ENCODE measurements at regions not wholly inside any gene's neighbourhood (a gene's known extent, or its start where the extent isn't known, plus 50 kb on each side); places are given as distances from the start of the nearest gene placed in this dataset.

- Histone ChIP-seq H3K4me3 (replicated peaks in 1 of 3) (no peak overlapping the region), H3K4me1 (no peaks in the 10 kb centered on the region), H3K36me3 (no peaks in the 10 kb centered on the region), H3K27me3 (no peaks in the 10 kb centered on the region), H3K27ac (no peak overlapping the region), H3K9me3 (no peaks in the 10 kb centered on the region)
- TF ChIP-seq POLR2A (IDR thresholded peaks at IDR 0.05), result no peak
- no peak for TF ChIP-seq CTCF (IDR thresholded peaks at IDR 0.05)
- no peak for DNase-seq
- intact Hi-C loops (cut with DNase I), result no loop called here
These were observed 302.6 kb downstream of the MYCN start for GRCh38 chr2:16242906-16243305.

- no peak for TF ChIP-seq POLR2A (IDR thresholded peaks at IDR 0.05)
- no peak for TF ChIP-seq CTCF (IDR thresholded peaks at IDR 0.05)
- 82 to 90% methylated on average over 6 of the region's 6 CpGs for WGBS, 2 donors
These were observed 301.1 kb downstream of the MYCN start for GRCh38 chr2:16241166-16242160.

GRCh38 chr2:16240402-16240801 lies 300.1 kb downstream of the MYCN start:
- Histone ChIP-seq H3K4me1 (no peaks in the 10 kb centered on the region), H3K4me3 (replicated peaks in 1 of 3) (no peak overlapping the region), H3K9me3 (no peaks in the 10 kb centered on the region), H3K27ac (no peak overlapping the region), H3K27me3 (no peaks in the 10 kb centered on the region), H3K36me3 (no peaks in the 10 kb centered on the region)
- WGBS, 2 donors, result 81 to 90% methylated on average over 3 of the region's 3 CpGs
- DNase-seq, result no peak
- TF ChIP-seq CTCF (IDR thresholded peaks at IDR 0.05) (no peak), POLR2A (IDR thresholded peaks at IDR 0.05) (no peak)
- intact Hi-C loops (cut with DNase I), result no loop called here

More at GRCh38 chr2:16241166-16242160, 301.1 kb downstream of the MYCN start:
- intact Hi-C loops (cut with DNase I), result no loop called here
- DNase-seq, result no peak
- no peak overlapping the region for H3K4me3 ChIP-seq (replicated peaks in 1 of 3)
- no peak overlapping the region for H3K27ac ChIP-seq
- no peaks in the 10 kb centered on the region for H3K9me3 ChIP-seq
- H3K36me3 ChIP-seq, result no peaks in the 10 kb centered on the region
- no peaks in the 10 kb centered on the region for H3K27me3 ChIP-seq
- H3K4me1 ChIP-seq, result no peaks in the 10 kb centered on the region

GRCh38 chr2:16239296-16239850 lies 299.0 kb downstream of the MYCN start:
- Histone ChIP-seq H3K4me3 (replicated peaks in 1 of 3) (no peak overlapping the region), H3K36me3 (no peaks in the 10 kb centered on the region), H3K9me3 (no peaks in the 10 kb centered on the region), H3K27ac (no peak overlapping the region), H3K27me3 (no peaks in the 10 kb centered on the region), H3K4me1 (no peaks in the 10 kb centered on the region)
- no peak for DNase-seq
- intact Hi-C loops (cut with DNase I), result no loop called here
- 80 to 86% methylated on average over 6 of the region's 6 CpGs for WGBS, 2 donors
- no peak for TF ChIP-seq CTCF (IDR thresholded peaks at IDR 0.05)
- no peak for TF ChIP-seq POLR2A (IDR thresholded peaks at IDR 0.05)

GRCh38 chr2:16238786-16239185 lies 298.4 kb downstream of the MYCN start:
- H3K4me1 ChIP-seq, result no peaks in the 10 kb centered on the region
- no peak overlapping the region for H3K27ac ChIP-seq
- no peaks in the 10 kb centered on the region for H3K27me3 ChIP-seq
- intact Hi-C loops (cut with DNase I), result no loop called here
- no peaks in the 10 kb centered on the region for H3K36me3 ChIP-seq
- no peaks in the 10 kb centered on the region for H3K9me3 ChIP-seq
- no peak for DNase-seq
- TF ChIP-seq CTCF (IDR thresholded peaks at IDR 0.05) (no peak), POLR2A (IDR thresholded peaks at IDR 0.05) (no peak)
- H3K4me3 ChIP-seq (replicated peaks in 1 of 3), result no peak overlapping the region

Data from thyroid gland (tissue), 4 donors.